ENCODE measurements at regions not wholly inside any gene's neighbourhood (a gene's known extent, or its start where the extent isn't known, plus 50 kb on each side); places are given as distances from the start of the nearest gene placed in this dataset.

DNA sequence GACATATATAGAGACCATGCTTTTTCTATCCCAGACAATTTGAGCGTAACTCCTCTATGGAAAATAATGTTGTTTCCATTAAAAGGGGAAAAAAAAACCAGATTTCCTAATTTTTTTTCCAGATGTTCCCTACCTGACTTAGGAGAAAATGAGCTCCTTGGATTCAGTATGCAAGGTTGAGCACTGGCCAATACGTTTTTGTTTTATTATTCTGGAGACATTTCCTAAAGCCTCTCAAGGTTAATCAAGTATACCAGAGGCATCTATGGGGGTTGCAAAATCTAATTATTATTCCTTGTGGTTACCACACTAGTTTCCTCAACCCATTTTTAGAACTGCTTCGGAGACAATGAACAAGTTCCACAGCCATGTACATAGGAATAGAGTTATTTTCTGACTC is 291.3 kb downstream of the SLC16A7 start:
- Mint-ChIP-seq H3K36me3 (ENCODE audit: low read depth) (no peaks in the 10 kb centered on the region), H3K4me1 (ENCODE audit: low read depth) (no peaks in the 10 kb centered on the region), H3K9me3 (peaks cover 9% of the 10 kb centered on the region), H3K27ac (no peak overlapping the region), H3K4me3 (no peak overlapping the region), H3K27me3 (no peaks in the 10 kb centered on the region)
- intact Hi-C loops (cut with micrococcal nuclease): no loop called here

DNA sequence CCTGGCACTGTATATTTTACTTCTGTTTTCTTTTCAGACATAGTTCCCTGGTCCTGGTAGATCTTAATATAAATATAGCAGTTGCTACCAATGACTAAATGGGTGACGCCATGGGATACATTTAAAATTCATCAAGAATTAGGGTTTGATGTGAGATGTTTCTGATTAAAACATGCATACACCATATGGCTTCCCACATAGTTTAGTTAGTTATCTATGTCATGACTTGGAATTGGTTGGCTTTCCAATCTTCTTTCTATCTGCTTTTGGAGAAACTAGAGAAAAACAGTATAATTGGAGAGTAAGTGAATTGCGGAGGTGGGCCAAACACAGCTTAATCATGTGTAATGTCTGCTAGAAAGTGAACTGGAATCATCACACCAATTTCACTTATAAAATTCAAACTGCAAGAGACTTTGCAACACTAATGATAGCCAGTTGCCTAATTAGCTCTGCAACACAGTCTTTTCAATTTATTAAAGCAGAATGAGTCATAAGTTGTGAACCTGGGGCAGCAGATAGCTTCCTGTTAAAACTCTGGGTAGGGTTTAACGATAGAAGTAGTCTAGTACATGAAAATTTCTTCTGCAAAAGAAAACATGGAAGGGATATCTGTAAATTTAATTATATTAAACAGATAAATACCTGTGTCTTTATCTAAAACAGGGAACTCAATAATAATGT is 295.2 kb downstream of the SLC16A7 start:
- Mint-ChIP-seq H3K4me3 (no peak overlapping the region), H3K4me1 (ENCODE audit: low read depth) (no peaks in the 10 kb centered on the region), H3K9me3 (peaks cover 9% of the 10 kb centered on the region), H3K27ac (no peak overlapping the region), H3K36me3 (ENCODE audit: low read depth) (no peaks in the 10 kb centered on the region), H3K27me3 (no peaks in the 10 kb centered on the region)
- intact Hi-C loops (cut with micrococcal nuclease): no loop called here

DNA sequence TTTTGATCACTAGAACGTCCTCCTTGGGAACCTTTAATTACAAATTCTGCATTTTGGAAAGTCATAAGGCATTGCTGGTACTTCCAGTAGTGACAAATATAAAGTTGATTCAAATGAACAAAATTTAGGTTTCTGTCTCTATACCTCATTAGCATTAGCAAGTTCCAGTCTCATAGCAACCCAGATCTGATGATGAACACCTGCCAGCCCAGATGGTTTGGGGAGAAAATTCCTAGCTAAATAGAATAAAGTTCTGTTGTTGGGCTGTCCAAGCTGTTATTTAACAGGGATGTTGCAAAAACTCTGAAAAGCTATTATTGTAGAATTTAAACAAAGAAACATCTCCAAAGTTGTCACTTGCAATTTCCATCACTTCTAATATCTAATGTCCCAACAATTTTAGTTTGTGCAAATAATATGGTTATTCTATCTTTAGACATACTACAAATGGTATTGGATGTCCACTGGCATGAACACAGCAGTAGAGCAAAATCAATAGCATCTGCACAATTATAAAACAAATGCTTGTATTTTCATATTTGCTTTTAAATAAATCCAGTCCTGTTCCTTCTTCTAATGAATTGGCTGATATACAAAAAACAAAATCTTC is 299.4 kb downstream of the SLC16A7 start:
- Mint-ChIP-seq H3K9me3 (peaks cover 17% of the 10 kb centered on the region), H3K4me1 (ENCODE audit: low read depth) (no peaks in the 10 kb centered on the region), H3K27me3 (no peaks in the 10 kb centered on the region), H3K4me3 (no peak overlapping the region), H3K36me3 (ENCODE audit: low read depth) (no peaks in the 10 kb centered on the region), H3K27ac (no peak overlapping the region)
- intact Hi-C loops (cut with micrococcal nuclease): no loop called here

DNA sequence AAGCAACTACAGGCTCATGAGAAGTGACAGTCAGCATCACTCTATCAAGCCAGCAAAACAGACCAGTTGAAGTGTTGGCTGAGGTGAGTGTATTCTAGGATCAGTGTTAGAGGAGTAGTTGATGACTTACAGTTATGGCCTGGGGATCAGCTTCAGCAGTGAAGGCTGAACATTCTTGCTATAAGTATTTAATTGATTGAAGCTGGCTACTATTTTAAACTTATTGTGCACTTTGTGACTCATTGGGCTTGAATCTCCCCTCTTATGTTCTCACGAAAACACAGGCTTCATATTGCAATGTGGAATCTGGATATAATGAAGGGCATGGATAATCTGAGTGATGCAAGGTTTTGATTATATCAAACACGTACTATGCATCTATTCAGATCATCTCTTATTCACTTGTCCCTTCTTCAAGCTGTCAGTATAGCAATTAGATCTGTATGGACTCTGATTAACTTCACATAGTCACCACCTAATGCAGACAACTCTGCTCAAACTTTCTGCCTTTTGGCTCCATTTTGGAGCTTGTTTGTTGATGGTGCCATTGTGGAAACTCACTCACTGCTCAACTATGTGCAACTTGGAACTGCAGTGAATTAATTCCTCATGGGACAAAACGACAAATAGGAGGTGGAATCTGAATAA is 309.2 kb downstream of the SLC16A7 start:
- intact Hi-C loops (cut with micrococcal nuclease): no loop called here
- H3K4me1 Mint-ChIP-seq (ENCODE audit: low read depth): no peaks in the 10 kb centered on the region
- no peaks in the 10 kb centered on the region for H3K27me3 Mint-ChIP-seq

DNA sequence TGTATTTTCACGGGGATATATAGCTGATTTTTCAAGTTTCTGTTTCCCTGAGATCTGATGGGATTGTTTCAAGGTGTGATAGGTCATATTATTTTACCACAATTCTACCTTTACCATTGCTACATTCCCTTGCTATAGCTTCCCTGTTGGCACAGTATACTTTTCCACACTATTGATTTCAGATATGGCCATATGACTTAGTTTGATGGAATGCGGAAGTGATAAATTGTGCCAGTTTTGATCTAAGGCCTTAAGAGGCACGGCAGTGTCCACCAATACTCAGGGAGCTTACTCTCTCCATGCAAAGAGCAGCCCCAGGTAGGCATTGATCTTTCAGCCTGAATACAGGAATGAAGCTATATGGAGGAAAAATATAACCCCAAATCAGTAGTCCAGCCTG is 315.7 kb downstream of the SLC16A7 start:
- no peaks in the 10 kb centered on the region for H3K36me3 Mint-ChIP-seq (ENCODE audit: low read depth)
- no peaks in the 10 kb centered on the region for H3K4me1 Mint-ChIP-seq (ENCODE audit: low read depth)
- no peaks in the 10 kb centered on the region for H3K27me3 Mint-ChIP-seq
- H3K27ac Mint-ChIP-seq: no peak overlapping the region
- intact Hi-C loops (cut with micrococcal nuclease): no loop called here
- H3K9me3 Mint-ChIP-seq: no peaks in the 10 kb centered on the region
- H3K4me3 Mint-ChIP-seq: no peak overlapping the region

More for the DNA sequence above, 309.2 kb downstream of the SLC16A7 start:
- H3K27ac Mint-ChIP-seq: no peak overlapping the region
- peaks cover 8% of the 10 kb centered on the region for H3K9me3 Mint-ChIP-seq
- H3K36me3 Mint-ChIP-seq (ENCODE audit: low read depth): no peaks in the 10 kb centered on the region
- no peak overlapping the region for H3K4me3 Mint-ChIP-seq

DNA sequence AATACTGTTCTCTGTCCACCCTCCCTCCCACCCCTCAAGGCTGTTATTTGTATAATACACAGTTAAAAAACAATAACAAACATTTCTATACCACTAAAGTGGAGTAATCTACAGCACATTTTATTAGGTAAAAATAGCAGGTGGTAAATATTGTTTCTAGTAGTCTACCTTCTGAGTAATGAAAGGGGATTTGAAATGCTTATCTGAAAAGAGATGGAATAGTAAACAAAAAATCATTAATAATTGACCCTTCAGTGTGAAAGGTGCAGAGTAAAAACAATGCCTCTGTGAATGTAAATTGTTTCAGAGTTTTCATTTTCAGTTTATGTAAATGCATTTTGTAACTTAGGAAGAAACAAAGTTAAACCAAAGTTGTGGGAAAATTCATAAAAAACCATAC is 321.2 kb downstream of the SLC16A7 start:
- Mint-ChIP-seq H3K27me3 (no peaks in the 10 kb centered on the region), H3K4me3 (no peak overlapping the region), H3K4me1 (ENCODE audit: low read depth) (no peaks in the 10 kb centered on the region), H3K9me3 (peaks cover 23% of the 10 kb centered on the region), H3K27ac (no peak overlapping the region), H3K36me3 (ENCODE audit: low read depth) (no peaks in the 10 kb centered on the region)
- intact Hi-C loops (cut with micrococcal nuclease): no loop called here

DNA sequence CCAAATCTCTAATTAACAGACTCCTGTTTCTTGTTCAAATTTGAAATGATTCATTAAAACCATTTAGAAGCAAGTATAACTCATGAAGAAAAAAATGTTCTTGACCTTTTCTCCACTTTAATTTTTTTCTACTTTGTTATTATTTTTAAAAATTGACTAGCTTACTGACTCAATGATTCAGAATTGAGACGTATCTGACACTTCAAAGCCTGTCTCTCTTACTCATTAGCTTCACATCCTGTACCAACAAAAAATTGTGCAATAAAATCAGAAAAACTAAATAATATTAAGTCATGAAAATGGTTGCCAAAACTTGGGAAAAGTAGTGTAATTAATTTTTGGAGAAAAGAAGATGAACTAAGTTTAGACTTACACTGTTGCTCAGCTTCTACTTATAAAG is 331.2 kb downstream of the SLC16A7 start:
- intact Hi-C loops (cut with micrococcal nuclease): no loop called here
- Mint-ChIP-seq H3K4me3 (no peak overlapping the region), H3K27ac (no peak overlapping the region), H3K27me3 (no peaks in the 10 kb centered on the region), H3K9me3 (peaks cover 42% of the 10 kb centered on the region), H3K4me1 (ENCODE audit: low read depth) (no peaks in the 10 kb centered on the region), H3K36me3 (ENCODE audit: low read depth) (no peaks in the 10 kb centered on the region)

DNA sequence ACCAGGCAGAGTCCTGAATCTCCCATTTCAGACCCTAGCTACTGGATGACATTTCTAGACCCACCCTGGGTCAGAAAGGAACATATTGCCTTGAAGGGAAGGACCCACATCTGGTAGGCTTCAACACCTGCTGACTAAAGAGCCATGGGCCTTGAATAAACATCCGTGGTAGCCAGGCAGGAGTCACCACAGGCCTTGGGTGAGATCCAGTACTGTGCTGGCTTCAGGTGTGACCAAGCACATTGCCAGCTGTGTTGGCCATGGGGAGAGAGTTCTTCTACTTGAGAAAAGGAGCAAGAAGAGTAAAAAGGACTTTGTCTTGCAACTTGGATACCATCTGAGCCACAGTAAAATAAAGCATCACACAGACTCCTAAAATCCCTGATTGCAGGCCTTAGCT is 332.6 kb downstream of the SLC16A7 start:
- Mint-ChIP-seq H3K9me3 (peaks cover 41% of the 10 kb centered on the region), H3K4me1 (ENCODE audit: low read depth) (no peaks in the 10 kb centered on the region), H3K4me3 (no peak overlapping the region), H3K36me3 (ENCODE audit: low read depth) (no peaks in the 10 kb centered on the region), H3K27me3 (no peaks in the 10 kb centered on the region), H3K27ac (no peak overlapping the region)
- intact Hi-C loops (cut with micrococcal nuclease): no loop called here

DNA sequence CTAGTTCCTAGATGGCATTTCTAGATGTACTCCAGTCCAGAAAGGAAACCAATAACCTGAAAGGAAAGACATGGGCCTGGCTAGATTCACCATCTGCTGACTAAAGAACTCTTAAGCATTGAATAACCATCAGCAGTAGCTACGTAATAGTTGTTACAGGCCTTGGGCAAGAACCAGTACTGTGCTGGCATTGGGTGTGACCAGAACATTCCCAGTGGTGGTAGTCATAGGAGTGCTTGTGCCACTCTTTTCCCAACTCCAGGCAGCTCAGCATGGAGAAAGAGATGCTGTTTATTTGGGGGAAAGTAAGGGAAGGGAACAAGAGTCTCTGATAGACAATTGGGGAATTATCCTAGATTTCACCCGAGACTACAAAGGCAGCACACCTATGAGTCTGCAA is 333.3 kb downstream of the SLC16A7 start:
- intact Hi-C loops (cut with micrococcal nuclease): no loop called here
- no peak overlapping the region for H3K27ac Mint-ChIP-seq
- H3K27me3 Mint-ChIP-seq: no peaks in the 10 kb centered on the region
- peaks cover 35% of the 10 kb centered on the region for H3K9me3 Mint-ChIP-seq
- no peaks in the 10 kb centered on the region for H3K36me3 Mint-ChIP-seq (ENCODE audit: low read depth)
- H3K4me1 Mint-ChIP-seq (ENCODE audit: low read depth): no peaks in the 10 kb centered on the region
- H3K4me3 Mint-ChIP-seq: no peak overlapping the region

DNA sequence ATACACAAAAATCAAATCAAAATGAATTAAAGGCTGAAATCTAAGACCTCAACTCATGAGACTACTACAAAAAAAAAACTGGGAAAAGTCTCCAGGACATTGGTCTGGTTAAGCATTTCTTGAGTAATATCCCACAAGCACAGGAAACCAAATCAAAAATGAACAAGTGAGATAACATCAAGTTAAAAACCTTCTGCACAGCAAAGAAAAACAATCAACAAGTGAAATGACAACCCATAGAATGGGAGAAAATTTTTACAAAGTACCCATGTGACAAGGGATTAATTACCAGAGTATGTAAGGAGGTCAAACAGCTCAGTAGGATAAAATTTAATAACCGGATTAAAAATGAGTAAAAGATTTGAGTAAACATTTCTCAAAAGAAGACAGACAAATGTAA is 338.7 kb downstream of the SLC16A7 start:
- intact Hi-C loops (cut with micrococcal nuclease): no loop called here
- Mint-ChIP-seq H3K27ac (no peak overlapping the region), H3K27me3 (no peaks in the 10 kb centered on the region), H3K4me3 (no peak overlapping the region), H3K36me3 (ENCODE audit: low read depth) (no peaks in the 10 kb centered on the region), H3K9me3 (peaks cover 39% of the 10 kb centered on the region), H3K4me1 (ENCODE audit: low read depth) (no peaks in the 10 kb centered on the region)

DNA sequence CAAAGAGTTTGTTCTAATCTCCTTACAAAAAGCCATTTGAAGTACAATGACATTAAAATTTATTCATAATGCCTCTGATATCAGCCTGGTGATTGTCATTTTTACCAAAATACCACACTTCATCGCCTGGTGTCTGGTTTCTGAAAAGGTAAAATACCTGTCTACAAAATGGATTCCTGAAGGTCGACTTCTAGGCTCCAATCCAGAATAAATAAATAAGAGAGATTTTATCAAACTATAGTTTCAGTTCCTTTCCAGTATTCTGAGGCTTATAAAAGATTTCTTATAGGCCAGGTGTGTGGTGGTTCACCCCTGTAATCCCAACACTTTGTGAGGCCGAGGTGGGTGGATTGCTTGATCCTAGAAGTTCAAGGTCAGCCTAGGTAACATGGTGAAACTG is 340.7 kb downstream of the SLC16A7 start:
- Mint-ChIP-seq H3K4me1 (ENCODE audit: low read depth) (no peaks in the 10 kb centered on the region), H3K9me3 (peaks cover 30% of the 10 kb centered on the region), H3K27ac (no peak overlapping the region), H3K27me3 (no peaks in the 10 kb centered on the region), H3K4me3 (no peak overlapping the region), H3K36me3 (ENCODE audit: low read depth) (no peaks in the 10 kb centered on the region)
- intact Hi-C loops (cut with micrococcal nuclease): no loop called here

DNA sequence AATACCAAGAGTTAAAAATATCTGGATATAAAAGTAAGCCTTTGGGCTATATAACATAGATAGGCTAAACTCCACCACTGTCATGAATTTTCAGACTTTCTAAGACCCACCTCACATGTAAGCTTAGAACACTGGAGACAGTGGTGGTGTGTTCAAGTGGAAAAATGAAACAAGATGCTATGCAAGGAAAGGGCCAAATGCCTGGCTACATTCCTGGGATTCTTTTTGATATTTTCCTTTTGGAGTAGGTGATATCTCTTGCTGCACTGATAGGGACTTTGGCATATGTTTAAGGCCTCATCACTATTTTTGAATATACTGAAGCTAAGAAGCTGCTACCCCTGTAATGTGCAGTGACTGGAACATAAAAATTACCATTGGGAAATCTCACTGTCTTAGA is 341.3 kb downstream of the SLC16A7 start:
- Mint-ChIP-seq H3K27me3 (no peaks in the 10 kb centered on the region), H3K27ac (no peak overlapping the region), H3K36me3 (ENCODE audit: low read depth) (no peaks in the 10 kb centered on the region), H3K4me1 (ENCODE audit: low read depth) (no peaks in the 10 kb centered on the region), H3K4me3 (no peak overlapping the region), H3K9me3 (peaks cover 24% of the 10 kb centered on the region)
- intact Hi-C loops (cut with micrococcal nuclease): no loop called here

DNA sequence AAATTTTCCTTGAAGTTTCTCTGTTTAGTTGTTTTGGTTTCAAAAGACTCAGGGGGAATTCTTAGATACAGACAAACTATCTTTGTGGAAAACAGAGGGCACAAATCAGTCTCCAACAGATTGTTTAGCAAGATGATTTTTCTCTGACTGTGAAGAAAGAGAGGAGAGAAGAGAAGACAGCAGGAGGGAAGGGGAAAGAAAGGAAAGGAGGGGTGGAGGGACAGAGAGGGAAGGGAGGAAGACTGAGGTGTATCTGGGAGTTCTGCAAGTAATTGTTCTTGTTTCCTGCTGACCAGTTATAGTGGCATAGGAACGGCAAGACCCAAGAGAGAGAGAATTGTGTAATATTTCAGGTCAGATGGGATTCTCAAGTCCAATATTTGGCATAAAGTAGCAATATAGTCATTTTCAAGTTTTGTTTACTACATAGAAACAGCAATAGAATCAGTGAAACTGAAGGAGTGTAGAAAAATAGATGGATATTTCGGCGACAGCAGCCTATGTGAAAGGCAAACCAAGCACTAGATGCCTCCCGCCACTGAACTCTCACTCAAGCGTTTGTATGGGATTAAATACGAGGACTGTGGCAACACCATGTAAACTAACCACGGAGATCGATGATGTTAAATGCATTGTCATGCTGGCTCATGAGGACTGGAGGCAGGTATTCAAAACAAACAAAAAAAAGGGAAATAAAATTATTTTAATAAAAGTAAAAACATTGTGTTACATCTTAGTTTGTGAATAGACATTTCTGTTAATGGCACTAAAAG is 342.5 kb downstream of the SLC16A7 start:
- Mint-ChIP-seq H3K27me3 (no peaks in the 10 kb centered on the region), H3K9me3 (peaks cover 17% of the 10 kb centered on the region), H3K4me3 (no peak overlapping the region), H3K4me1 (ENCODE audit: low read depth) (no peaks in the 10 kb centered on the region), H3K36me3 (ENCODE audit: low read depth) (no peaks in the 10 kb centered on the region), H3K27ac (no peak overlapping the region)
- intact Hi-C loops (cut with micrococcal nuclease): no loop called here

DNA sequence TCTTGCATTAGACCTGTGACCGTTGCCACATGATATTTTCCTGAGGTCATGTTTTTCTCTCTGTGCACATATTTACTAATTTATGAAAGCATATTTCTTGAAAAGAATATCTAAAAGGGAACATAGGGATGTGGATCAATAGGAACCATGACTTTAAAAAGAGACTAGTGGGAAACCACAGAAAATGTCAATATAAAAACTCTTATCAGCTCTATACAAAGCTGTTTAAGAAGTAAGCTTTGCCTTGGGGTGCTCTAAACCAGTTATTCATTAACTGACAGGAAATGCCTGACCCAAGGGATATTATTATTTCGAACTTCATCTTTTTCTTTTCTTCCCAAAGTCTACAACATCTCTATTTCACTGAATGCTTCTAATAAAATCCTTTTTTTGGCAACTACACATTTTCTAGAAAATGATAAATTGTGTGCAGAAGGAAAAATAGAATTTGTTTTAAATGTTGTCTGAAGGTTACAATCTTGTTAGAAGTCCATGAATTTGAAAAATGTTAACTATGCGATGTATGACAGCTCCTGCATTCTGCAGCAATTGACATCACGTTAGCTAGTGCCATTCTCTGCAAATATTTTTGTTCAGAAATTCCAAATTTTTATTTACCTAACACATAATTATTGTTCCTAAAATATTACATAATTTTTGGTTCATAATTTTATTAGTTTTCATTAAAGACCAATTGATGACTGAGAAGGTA is 345.0 kb downstream of the SLC16A7 start:
- no peak overlapping the region for H3K27ac Mint-ChIP-seq
- H3K9me3 Mint-ChIP-seq: peaks cover 10% of the 10 kb centered on the region
- no peaks in the 10 kb centered on the region for H3K27me3 Mint-ChIP-seq
- no peaks in the 10 kb centered on the region for H3K4me1 Mint-ChIP-seq (ENCODE audit: low read depth)
- H3K36me3 Mint-ChIP-seq (ENCODE audit: low read depth): no peaks in the 10 kb centered on the region
- no peak overlapping the region for H3K4me3 Mint-ChIP-seq
- intact Hi-C loops (cut with micrococcal nuclease): no loop called here
